GM10266 (cell line): ENCODE measurements at regions not wholly inside any gene's neighbourhood (a gene's known extent, or its start where the extent isn't known, plus 50 kb on each side); places are given as distances from the start of the nearest gene placed in this dataset.

Experiments
- DNase-seq: peaks from one replicate; pipeline ENCODE4 v3.0.0; 2012; ENCODE audit errors: extremely low spot score
- CTCF ChIP-seq: IDR thresholded peaks from 2 replicates; pipeline ENCODE4 v1.5.1; 2012; ENCODE audit warnings: mild to moderate bottlenecking, low read depth; ENCODE audit not compliant: control insufficient read depth, insufficient read depth; ENCODE audit errors: missing control alignments

- TF ChIP-seq CTCF: no peak
These were observed 358.5 kb upstream of the AKR1E2 start for GRCh38 chr10:4467481-4467880.

GRCh38 chr10:4460267-4460666 is 365.7 kb upstream of the AKR1E2 start:
- no peak for DNase-seq
- TF ChIP-seq CTCF: no peak

More at GRCh38 chr10:4467481-4467880, 358.5 kb upstream of the AKR1E2 start:
- no peak for DNase-seq

- TF ChIP-seq CTCF: no peak
- DNase-seq: no peak
These were observed 366.5 kb upstream of the AKR1E2 start for GRCh38 chr10:4459531-4459930.

GRCh38 chr10:4457597-4457996 is 368.4 kb upstream of the AKR1E2 start:
- TF ChIP-seq CTCF: no peak
- no peak for DNase-seq

GRCh38 chr10:4456776-4457175 is 369.2 kb upstream of the AKR1E2 start:
- TF ChIP-seq CTCF: no peak
- no peak for DNase-seq

GRCh38 chr10:4456279-4456678 is 369.7 kb upstream of the AKR1E2 start:
- no peak for TF ChIP-seq CTCF
- DNase-seq: no peak

- no peak for TF ChIP-seq CTCF
- no peak for DNase-seq
These were observed 372.1 kb upstream of the AKR1E2 start for GRCh38 chr10:4453950-4454349.

- no peak for DNase-seq
- no peak for TF ChIP-seq CTCF
These were observed 372.7 kb upstream of the AKR1E2 start for GRCh38 chr10:4453276-4453675.
